IPS-18c (cell line): ENCODE measurements at regions not wholly inside any gene's neighbourhood (a gene's known extent, or its start where the extent isn't known, plus 50 kb on each side); places are given as distances from the start of the nearest gene placed in this dataset.
A peak's percentile ranks its signal among the peaks of the same experiment; 100 is the strongest.
"Not testable (repeated sequence)": the region's sequence is repeated elsewhere in the genome, so short reads cannot be mapped to it uniquely, and the experiment has no call there.

Experiments used
- H3K4me3 ChIP-seq: 2 replicates; pipeline ENCODE4 v1.7.0; 2013; ENCODE audit warnings: low read depth, mild to moderate bottlenecking, low read length, moderate library complexity; ENCODE audit not compliant: insufficient read depth
- H3K9me3 ChIP-seq: one replicate; pipeline ENCODE4 v1.6.1; 2013; ENCODE audit warnings: mild to moderate bottlenecking, low read length, moderate library complexity; ENCODE audit not compliant: control insufficient read depth, insufficient read depth

DNA sequence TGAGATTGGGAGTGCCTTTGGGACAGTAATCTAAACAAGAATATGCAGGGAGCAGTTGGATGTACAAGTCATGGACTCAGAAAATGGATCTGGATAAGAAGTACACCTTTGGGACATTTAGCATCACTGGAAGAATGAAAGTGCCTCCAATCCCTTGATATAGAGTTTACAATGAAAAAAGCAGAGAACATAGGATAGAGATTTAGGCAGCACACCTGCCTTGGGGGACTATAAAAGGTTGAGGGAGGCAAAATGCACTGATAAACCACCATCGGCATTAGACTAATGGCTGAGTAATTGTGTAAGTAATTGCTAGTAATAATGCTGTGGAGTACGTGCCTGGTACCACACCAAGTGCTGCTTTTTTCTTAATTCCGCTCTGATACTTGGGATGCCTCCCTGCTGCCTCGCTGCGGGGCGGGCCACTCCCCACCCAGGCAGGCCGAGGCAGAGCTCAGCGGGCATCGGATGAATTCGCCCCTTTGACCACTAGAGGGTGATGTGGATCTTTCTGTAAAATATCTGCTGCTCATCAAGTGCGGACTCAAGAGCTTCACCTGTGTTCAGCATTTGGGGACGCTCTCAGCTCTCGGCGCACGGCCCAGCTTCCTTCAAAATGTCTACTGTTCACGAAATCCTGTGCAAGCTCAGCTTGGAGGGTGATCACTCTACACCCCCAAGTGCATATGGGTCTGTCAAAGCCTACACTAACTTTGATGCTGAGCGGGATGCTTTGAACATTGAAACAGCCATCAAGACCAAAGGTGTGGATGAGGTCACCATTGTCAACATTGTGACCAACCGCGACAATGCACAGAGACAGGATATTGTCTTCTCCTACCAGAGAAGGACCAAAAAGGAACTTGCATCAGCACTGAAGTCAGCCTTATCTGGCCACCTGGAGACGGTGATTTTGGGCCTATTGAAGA is 99.9 kb downstream of the ANKRD18B start:
- H3K4me3 ChIP-seq: no peak overlapping the region
- H3K9me3 ChIP-seq: no peaks in the 10 kb centered on the region

DNA sequence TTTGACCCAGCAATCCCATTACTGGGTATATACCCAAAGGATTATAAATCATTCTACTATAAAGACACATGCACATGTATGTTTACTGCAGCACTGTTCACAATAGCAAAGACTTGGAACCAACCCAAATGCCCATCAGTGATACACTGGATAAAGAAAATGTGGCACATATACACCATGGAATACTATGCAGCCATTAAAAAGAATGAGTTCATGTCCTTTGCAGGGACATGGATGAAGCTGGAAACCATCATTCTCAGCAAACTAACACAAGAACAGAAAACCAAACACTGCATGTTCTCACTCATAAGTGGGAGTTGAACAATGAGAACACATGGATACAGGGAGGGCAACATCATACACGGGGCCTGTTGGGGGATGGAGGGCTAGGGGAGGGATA is 104.3 kb downstream of the ANKRD18B start:
- H3K9me3 ChIP-seq, H3K4me3 ChIP-seq: not testable (repeated sequence)

DNA sequence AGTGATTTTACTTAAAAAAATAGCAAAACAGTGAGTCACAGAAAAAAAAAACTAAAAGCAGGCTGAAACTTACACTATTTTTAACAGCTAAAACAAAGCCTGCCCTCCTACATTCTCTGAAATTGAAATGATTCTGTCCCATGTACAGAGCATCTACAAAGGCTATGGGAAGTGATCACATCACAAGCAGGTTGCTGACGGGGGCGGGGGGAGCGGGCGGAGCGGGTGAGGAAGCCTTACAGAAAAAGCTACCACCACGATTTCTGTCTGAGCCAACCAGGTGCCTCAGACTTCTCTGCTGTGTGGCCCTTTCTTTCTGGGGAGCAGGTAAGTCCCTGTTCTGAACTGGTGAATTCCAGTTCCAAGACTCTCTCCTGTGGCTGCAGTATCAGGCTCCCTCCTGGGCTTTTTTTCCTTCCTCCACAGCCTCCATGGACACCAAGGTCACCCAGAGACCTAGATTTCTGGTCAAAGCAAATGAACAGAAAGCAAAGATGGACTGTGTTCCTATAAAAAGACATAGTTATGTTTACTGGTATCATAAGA is 104.9 kb downstream of the ANKRD18B start:
- Histone ChIP-seq H3K9me3 (no peaks in the 10 kb centered on the region), H3K4me3 (no peak overlapping the region)

DNA sequence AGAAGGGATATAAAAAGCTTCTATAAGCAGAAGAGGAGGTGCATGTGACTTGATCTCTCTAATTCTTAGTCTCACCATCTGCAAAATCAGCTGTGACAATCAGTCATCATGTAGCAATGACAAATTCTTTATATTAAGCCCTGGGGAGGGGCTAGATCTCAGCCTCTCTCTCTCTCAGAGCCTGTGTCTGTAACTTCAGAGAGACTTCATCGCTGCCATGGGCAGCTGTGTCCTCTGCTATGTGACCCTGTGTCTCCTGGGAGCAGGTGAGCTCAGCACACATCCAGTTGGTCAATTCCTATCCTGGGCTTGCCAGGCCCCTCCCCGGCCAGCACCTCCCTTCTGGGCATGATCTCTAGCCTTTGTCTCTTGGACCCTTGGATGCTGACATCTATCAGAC is 109.6 kb downstream of the ANKRD18B start:
- Histone ChIP-seq H3K9me3 (no peaks in the 10 kb centered on the region), H3K4me3 (no peak overlapping the region)

DNA sequence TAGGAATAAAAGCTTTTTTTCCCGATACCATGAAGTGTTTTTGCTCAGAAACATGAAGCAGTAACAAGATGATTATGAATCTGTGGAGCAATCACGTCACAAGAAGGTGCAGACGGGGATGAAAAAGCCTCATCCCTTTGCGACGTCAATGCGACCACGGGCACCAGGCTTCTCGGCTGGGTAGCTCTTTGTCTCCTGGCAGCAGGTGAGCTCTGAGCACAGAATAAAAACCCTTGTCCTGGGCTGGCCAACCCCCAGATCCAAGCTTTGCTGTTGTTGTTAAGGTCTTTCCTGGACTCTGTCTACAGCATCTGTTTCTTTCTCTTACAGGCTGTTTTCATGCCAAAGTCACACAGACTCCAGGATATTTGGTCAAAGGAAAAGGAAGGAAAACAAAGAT is 113.8 kb downstream of the ANKRD18B start:
- Histone ChIP-seq H3K9me3 (no peaks in the 10 kb centered on the region), H3K4me3 (no peak overlapping the region)

DNA sequence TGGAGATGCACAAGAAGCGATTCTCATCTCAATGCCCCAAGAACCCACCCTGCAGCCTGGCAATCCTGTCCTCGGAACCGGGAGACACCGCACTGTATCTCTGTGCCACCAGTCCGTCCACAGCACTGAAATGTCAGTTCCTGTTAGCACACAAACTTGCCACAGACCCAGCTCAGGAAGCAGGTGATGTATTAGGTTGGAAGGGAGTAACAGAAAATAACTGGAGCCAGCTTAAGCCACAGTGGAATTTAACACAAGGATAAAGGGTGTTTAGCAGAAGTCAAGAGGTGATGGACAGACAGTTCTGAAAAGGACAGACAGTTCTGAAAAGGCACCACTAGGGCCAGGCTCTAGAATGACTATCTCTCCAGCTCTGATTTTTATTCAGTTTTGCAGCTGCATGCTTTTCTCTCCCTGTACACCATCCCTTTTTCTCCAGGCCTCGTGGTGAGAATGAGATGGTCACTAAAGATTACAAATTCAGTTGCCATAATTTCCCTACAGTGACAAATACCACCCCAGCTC is 114.4 kb downstream of the ANKRD18B start:
- Histone ChIP-seq H3K4me3 (no peak overlapping the region), H3K9me3 (no peaks in the 10 kb centered on the region)

DNA sequence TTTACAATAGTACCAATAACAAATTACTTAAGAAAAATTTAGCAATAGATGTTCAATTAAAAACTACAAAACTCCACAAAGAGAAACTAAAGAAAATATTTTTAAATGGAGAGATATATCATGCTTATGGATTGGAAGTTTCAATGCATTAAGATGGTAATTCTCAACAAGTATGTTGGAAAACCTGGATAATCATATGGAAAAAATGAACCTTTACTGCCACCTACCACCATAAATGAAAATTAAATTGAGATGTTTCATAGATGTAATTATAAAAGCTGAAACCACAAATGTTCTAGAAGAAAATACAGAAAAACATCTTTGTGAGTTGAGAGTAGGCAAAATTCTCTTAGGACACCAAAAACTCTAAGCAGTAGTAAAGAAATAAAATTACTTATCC is 121.7 kb downstream of the ANKRD18B start:
- Histone ChIP-seq H3K9me3 (no peaks in the 10 kb centered on the region), H3K4me3 (no peak overlapping the region)

DNA sequence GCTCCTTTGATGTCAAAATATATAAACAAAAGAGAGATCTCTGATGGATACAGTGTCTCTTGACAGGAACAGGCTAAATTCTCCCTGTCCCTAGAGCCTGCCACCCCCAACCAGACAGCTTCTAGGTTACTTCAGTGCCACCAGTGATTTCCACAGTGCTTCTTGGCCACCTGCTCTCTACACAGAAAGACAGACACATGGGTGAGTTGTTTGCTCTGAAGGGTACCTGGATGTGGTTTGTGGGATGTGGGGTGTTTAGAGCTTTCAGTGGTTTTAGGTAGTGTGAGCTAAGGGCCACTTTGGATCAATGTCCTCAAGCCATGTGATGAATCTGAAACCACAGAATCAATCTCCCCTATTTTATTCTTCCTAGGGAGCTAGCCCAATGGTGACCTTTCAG is 125.4 kb downstream of the ANKRD18B start:
- H3K9me3 ChIP-seq: no peaks in the 10 kb centered on the region
- no peak overlapping the region for H3K4me3 ChIP-seq

DNA sequence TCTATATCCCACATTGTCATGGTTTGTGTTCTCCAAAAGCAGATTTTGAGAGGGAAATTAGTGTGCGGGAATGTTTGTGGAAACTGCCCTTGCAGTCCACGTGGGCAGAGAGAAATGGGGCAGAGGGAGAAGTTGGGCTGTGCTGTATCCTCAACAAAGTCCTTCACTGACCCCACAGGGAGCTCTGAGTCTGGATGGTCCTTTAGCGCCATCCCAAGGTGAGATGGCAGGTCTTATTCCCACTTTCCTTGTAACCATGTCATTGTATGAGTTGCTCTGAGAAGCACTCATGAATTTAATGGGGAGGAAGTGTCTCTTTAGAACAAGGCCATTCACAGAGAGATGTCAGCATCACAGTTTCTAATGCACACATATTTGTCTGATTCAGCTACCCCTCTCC is 127.1 kb downstream of the ANKRD18B start:
- no peaks in the 10 kb centered on the region for H3K9me3 ChIP-seq

DNA sequence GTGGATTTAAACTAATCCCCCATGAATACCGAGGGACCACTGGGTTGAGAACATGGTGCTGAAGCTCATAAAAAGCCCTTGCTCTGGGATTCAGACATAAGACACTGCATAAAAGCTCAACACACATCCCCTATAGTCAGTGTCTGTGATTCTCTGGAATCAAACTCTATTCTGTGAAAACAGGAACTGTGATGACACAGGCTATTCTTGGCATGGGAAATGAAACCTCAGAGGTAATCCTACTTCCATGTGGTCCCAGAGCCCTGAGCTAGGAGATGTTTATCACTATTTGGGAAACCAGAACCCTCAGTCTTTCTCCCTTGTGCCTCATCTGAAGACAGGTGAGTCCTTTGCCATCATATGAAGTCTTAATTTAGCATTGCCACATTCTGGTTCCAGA is 135.4 kb upstream of the PRSS3 start:
- H3K9me3 ChIP-seq: no peaks in the 10 kb centered on the region
- no peak overlapping the region for H3K4me3 ChIP-seq

More for the DNA sequence above, 127.1 kb downstream of the ANKRD18B start:
- H3K4me3 ChIP-seq: no peak overlapping the region

DNA sequence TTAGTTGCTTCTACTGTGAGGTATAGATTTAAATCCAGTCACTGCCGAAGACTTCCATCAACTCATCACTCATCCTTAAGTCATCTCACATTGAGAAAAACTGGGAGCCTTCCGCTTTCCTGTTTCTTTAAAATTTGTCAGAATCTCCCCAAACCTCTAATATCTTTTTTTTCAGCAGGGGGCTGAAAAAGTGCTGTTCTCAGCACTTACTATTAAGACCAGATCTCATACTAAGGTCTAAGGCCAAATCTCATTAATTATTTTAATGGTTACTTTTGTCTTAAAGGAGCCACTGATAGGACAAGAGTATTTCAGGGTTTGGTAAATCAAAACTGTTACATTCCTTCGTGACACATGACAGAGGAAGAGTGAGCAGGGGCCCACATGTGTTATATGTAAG is 134.6 kb upstream of the PRSS3 start:
- H3K9me3 ChIP-seq: no peaks in the 10 kb centered on the region
- H3K4me3 ChIP-seq: no peak overlapping the region

DNA sequence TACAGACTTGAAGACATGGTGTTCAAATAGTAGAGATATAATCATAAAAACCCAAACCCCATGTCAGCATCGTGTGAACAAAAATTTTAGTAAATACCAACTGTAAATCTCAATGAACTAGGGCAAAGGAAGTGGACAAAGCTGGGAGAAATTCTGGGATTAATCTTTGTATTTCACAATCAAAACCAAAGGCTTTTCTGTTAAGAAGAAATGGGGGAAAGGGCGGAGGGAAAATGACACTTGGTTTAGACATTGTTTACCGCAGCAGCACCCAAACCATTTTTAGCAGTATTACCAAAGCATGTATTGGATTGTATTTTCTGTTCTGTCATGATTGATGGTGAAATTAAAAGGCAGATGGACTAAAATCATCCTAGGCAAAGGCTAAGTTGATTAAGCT is 134.2 kb upstream of the PRSS3 start:
- no peaks in the 10 kb centered on the region for H3K9me3 ChIP-seq
- no peak overlapping the region for H3K4me3 ChIP-seq

DNA sequence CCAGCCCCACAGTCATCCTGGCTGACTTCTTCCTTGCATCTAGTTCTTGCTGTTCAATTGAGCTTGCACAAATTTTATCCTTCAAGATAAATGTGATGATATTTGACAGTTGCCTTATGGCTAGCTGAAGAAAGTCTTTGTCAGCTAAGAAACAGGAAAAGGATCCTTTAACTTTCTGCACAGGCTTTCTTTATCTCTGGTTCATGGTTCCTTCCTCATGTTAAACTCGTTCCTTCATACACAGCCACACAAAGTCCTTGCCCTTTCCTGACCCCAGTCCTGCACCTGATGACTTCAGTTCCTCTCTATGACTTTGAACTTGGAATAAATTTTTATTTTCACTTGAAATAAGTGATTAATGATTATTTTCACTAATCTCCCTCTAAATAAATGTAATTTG is 132.5 kb upstream of the PRSS3 start:
- no peak overlapping the region for H3K4me3 ChIP-seq

DNA sequence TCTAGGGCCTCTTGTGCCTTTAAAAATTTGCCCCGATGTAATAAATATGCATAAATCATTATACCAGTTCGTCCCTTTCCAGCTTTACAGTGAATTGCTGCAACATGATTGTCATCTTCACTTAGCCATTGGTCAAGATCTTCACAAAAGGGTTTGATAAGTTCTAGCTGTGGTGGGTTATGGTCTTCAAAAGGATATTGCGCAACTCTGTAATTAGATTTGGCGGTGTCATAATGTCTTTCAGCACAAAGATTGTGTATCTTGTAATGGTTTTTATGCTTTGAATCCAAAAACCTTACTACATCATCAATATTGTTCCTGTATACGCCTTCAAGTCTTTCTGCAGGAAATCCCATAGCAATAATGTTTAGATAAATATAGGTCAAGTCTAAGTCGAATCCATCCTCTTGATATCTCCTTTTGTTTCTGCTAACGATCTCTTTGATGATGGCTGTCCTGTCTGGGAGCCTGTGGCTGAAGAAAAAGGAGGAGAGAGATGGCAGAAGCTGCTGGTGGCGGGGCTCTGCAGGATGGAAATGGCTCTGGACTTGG is 119.1 kb upstream of the PRSS3 start:
- H3K4me3 ChIP-seq: peak overlapping the region; percentile 58; the same call in 1 of the 2 replicates

More for the DNA sequence above, 132.5 kb upstream of the PRSS3 start:
- peaks cover 3% of the 10 kb centered on the region for H3K9me3 ChIP-seq

DNA sequence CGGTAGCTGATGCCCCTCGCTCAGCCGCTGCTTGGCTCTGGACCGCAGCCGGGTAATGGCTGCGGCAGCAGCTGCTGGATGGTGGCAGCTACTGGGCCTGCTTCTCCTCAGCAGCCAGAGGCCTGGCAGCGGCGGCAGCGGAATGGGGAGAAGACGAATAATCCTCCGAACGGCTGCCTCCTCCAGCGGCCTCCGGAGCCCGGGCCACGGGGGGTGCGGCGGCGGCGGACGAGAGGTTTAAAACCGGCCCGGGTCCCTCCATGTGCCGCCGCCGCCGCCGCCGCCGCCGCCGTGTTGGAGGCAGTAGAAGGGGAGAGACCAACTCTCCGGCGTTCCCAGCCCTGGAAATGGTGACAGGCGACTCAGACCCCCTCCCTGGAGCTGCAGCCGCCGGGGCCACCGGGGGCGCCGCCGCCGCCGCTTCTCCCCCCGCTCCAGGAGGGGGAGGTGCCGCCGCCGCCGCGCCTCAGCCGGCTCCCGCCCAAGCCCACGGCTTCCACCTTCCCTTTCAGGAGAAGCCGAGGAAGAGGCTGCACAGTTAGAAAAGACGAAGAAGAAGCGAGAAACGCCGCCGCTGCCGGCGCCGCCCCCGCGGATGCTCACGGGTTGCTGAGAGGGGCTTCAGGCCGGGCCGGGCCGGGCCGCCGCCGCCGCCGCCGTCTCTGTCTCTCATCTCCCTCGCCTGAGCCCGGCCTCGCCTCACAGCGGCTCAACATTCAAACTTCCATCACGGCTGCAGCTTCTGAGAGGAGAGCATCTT is 118.4 kb upstream of the PRSS3 start:
- H3K4me3 ChIP-seq: peak overlapping the region; percentile 58; the same call in 1 of the 2 replicates
- no peaks in the 10 kb centered on the region for H3K9me3 ChIP-seq

More for the DNA sequence above, 119.1 kb upstream of the PRSS3 start:
- not testable (repeated sequence) for H3K9me3 ChIP-seq

DNA sequence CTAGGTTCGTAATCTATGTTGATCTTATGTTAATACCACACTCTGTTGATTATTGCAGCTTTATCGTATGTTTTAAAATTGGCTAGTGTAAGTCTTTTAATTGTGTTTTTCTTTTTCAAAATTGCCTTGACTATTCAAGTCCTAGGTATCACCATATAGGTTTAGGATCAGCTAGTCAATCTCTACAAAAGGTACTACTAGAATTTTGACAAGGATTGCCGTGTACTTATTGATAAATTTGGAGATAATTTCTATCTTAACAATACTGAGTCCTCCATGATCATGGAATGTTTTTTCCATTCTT is 117.9 kb upstream of the PRSS3 start:
- H3K4me3 ChIP-seq: peak overlapping the region; percentile 58; the same call in 1 of the 2 replicates
- no peaks in the 10 kb centered on the region for H3K9me3 ChIP-seq

DNA sequence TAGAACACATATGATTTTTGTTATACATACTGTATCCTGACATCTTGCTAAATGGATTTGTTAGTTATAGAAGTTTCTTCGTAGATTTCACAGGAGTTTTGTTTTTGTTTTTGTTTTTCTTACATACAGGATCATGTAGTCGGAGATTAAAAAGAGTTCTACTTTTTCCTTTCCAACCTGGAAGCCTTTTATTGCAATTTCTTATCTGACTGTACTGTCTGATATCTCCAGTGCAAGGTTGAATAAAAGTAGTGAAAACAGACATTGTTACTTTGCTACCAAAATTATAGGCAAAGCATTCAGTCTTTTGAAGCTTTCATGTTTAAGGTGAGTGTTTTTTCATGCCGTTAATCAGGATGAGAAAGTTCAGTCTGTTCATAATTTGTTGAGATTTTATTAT is 117.4 kb upstream of the PRSS3 start:
- Histone ChIP-seq H3K4me3 (no peak overlapping the region), H3K9me3 (no peaks in the 10 kb centered on the region)
